ENCODE measurements at regions not wholly inside any gene's neighbourhood (a gene's known extent, or its start where the extent isn't known, plus 50 kb on each side); places are given as distances from the start of the nearest gene placed in this dataset.
A peak's percentile ranks its signal among the peaks of the same experiment; 100 is the strongest.

- 74 to 82% methylated on average over 5 of the region's 5 CpGs for WGBS, 2 donors
- DNase-seq (no peak), ATAC-seq (no peak)
- no peak overlapping the region for H3K4me3 ChIP-seq
- intact Hi-C loops (cut with DNase I), result no loop called here
- no peaks in the 10 kb centered on the region for H3K9me3 ChIP-seq
- H3K27ac ChIP-seq, result no peak overlapping the region
- TF ChIP-seq POLR2A (IDR thresholded peaks at IDR 0.05) (no peak), CTCF (IDR thresholded peaks at IDR 0.05) (no peak)
- peaks cover 21% of the 10 kb centered on the region for H3K4me1 ChIP-seq
- H3K27me3 ChIP-seq, result no peaks in the 10 kb centered on the region
- no peaks in the 10 kb centered on the region for H3K36me3 ChIP-seq (replicated peaks in 1 of 2; ENCODE audit: insufficient read depth in 1 of 2, low read depth in 2 of 2)
These were observed 222.6 kb downstream of the WDR11 start for GRCh38 chr10:121073728-121074127.

- no peak for TF ChIP-seq CTCF (IDR thresholded peaks at IDR 0.05)
- TF ChIP-seq POLR2A (IDR thresholded peaks at IDR 0.05), result no peak
- ATAC-seq (no peak), DNase-seq (peak in 3 of 4 donors; percentile 12 to 27 (median 21))
- no peak overlapping the region for H3K27ac ChIP-seq
- 53 to 58% methylated on average over 12 of the region's 12 CpGs for WGBS, 2 donors
- H3K4me1 ChIP-seq, result peaks cover 24% of the 10 kb centered on the region
- no peaks in the 10 kb centered on the region for H3K36me3 ChIP-seq (replicated peaks in 1 of 2; ENCODE audit: insufficient read depth in 1 of 2, low read depth in 2 of 2)
- intact Hi-C loops (cut with DNase I), result no loop called here
- H3K9me3 ChIP-seq, result no peaks in the 10 kb centered on the region
- H3K4me3 ChIP-seq, result no peak overlapping the region
- H3K27me3 ChIP-seq, result no peaks in the 10 kb centered on the region
These were observed 225.9 kb downstream of the WDR11 start for GRCh38 chr10:121076776-121077715.

GRCh38 chr10:121078036-121078435, 226.9 kb downstream of the WDR11 start:
- DNase-seq (peak in 3 of 4 donors; percentile 16 to 43 (median 35)), ATAC-seq (peak; percentile 16)
- Histone ChIP-seq H3K4me1 (peaks cover 24% of the 10 kb centered on the region), H3K9me3 (no peaks in the 10 kb centered on the region), H3K27me3 (no peaks in the 10 kb centered on the region), H3K27ac (no peak overlapping the region), H3K4me3 (no peak overlapping the region), H3K36me3 (replicated peaks in 1 of 2; ENCODE audit: insufficient read depth in 1 of 2, low read depth in 2 of 2) (no peaks in the 10 kb centered on the region)
- WGBS, 2 donors, result 47 to 60% methylated on average over 8 of the region's 8 CpGs
- TF ChIP-seq CTCF (IDR thresholded peaks at IDR 0.05) (no peak), POLR2A (IDR thresholded peaks at IDR 0.05) (no peak)
- intact Hi-C loops (cut with DNase I), result no loop called here

- no peak for TF ChIP-seq CTCF (IDR thresholded peaks at IDR 0.05)
- no peak for TF ChIP-seq POLR2A (IDR thresholded peaks at IDR 0.05)
- H3K27ac ChIP-seq, result peak overlapping the region in 1 of 4 donors; percentile 2
- DNase-seq (peak in 2 of 4 donors; percentile 7 to 22), ATAC-seq (peak; percentile 31)
- H3K9me3 ChIP-seq, result no peaks in the 10 kb centered on the region
- peaks cover 24% of the 10 kb centered on the region for H3K4me1 ChIP-seq
- H3K36me3 ChIP-seq (replicated peaks in 1 of 2; ENCODE audit: insufficient read depth in 1 of 2, low read depth in 2 of 2), result no peaks in the 10 kb centered on the region
- intact Hi-C loops (cut with DNase I), result no loop called here
- no peak overlapping the region for H3K4me3 ChIP-seq
- 43 to 51% methylated on average over 8 of the region's 8 CpGs for WGBS, 2 donors
- no peaks in the 10 kb centered on the region for H3K27me3 ChIP-seq
These were observed 227.5 kb downstream of the WDR11 start for GRCh38 chr10:121078672-121079102.
